ENCODE measurements at regions not wholly inside any gene's neighbourhood (a gene's known extent, or its start where the extent isn't known, plus 50 kb on each side); places are given as distances from the start of the nearest gene placed in this dataset.

- Histone ChIP-seq H3K4me3 (no peak overlapping the region), H2AFZ (peak overlapping the region; percentile 83; the same call in 1 of the 2 replicates), H3K9me2 (ENCODE audit: insufficient read depth) (no peaks in the 10 kb centered on the region), H3K27me3 (ENCODE audit: insufficient read depth) (no peaks in the 10 kb centered on the region), H3K4me2 (no peak overlapping the region), H3K4me1 (ENCODE audit: insufficient read depth) (peaks cover 7% of the 10 kb centered on the region; the same call in 1 of the 2 replicates), H4K20me1 (replicated peaks; ENCODE audit: insufficient read depth) (no peaks in the 10 kb centered on the region), H3K27ac (ENCODE audit: low read depth) (no peak overlapping the region), H3K79me2 (replicated peaks; ENCODE audit: insufficient read depth) (no peaks in the 10 kb centered on the region), H3F3A (replicated peaks; ENCODE audit: low read depth) (no peaks in the 10 kb centered on the region), H3K36me3 (ENCODE audit: insufficient read depth) (no peaks in the 10 kb centered on the region)
- Mint-ChIP-seq H3K27me3 (ENCODE audit: insufficient read depth, low read depth, poor library complexity) (no peaks in the 10 kb centered on the region), H3K4me1 (peaks cover 16% of the 10 kb centered on the region), H3K4me3 (no peak overlapping the region), H3K36me3 (ENCODE audit: low read depth) (no peaks in the 10 kb centered on the region), H3K9me3 (no peaks in the 10 kb centered on the region), H3K27ac (no peak overlapping the region)
- no peak for TF ChIP-seq POLR2AphosphoS5 (IDR thresholded peaks at IDR 0.05; ENCODE audit: low read depth)
- no peak for TF ChIP-seq ZNF331 (CRISPR knock-in tag; IDR thresholded peaks at IDR 0.05; ENCODE audit: low read depth)
- no peak for TF ChIP-seq ZNF114 (CRISPR knock-in tag; IDR thresholded peaks at IDR 0.05)
- no peak for TF ChIP-seq EZH2 (IDR thresholded peaks at IDR 0.05; ENCODE audit: low read depth, unreplicated experiment)
- peak; percentile 49 for ATAC-seq
- no peak for DNase-seq (ENCODE audit: low spot score)
These were observed 85.8 kb downstream of the POU3F3 start for GRCh38 chr2:104939570-104940217.

- H3K27me3 Mint-ChIP-seq (ENCODE audit: insufficient read depth, low read depth, poor library complexity), result peaks cover 6% of the 10 kb centered on the region
- Histone ChIP-seq H3F3A (replicated peaks; ENCODE audit: low read depth) (no peaks in the 10 kb centered on the region), H3K4me3 (no peak overlapping the region), H3K4me2 (no peak overlapping the region), H3K27ac (ENCODE audit: low read depth) (no peak overlapping the region), H3K79me2 (replicated peaks; ENCODE audit: insufficient read depth) (no peaks in the 10 kb centered on the region), H3K4me1 (ENCODE audit: insufficient read depth) (peaks cover 4% of the 10 kb centered on the region; the same call in 1 of the 2 replicates), H3K27me3 (ENCODE audit: insufficient read depth) (no peaks in the 10 kb centered on the region), H2AFZ (no peak overlapping the region), H3K9me2 (ENCODE audit: insufficient read depth) (no peaks in the 10 kb centered on the region), H4K20me1 (replicated peaks; ENCODE audit: insufficient read depth) (no peaks in the 10 kb centered on the region), H3K36me3 (ENCODE audit: insufficient read depth) (no peaks in the 10 kb centered on the region)
- H3K4me1 Mint-ChIP-seq, result peaks cover 17% of the 10 kb centered on the region
- ATAC-seq (peak; percentile 60), DNase-seq (ENCODE audit: low spot score) (peak; percentile 71)
- no peak overlapping the region for H3K27ac Mint-ChIP-seq
- TF ChIP-seq CREB1 (CRISPR knock-in tag; IDR thresholded peaks at IDR 0.05; ENCODE audit: low read depth) (no peak), CTCF (conservative IDR thresholded peaks at IDR 0.05; ENCODE audit: low read depth in 2 of 2) (peak; percentile 83 to 86), ETS1 (IDR thresholded peaks at IDR 0.05) (no peak)
- no peak overlapping the region for H3K4me3 Mint-ChIP-seq
- no peaks in the 10 kb centered on the region for H3K9me3 Mint-ChIP-seq
- H3K36me3 Mint-ChIP-seq (ENCODE audit: low read depth), result no peaks in the 10 kb centered on the region
These were observed 90.6 kb downstream of the POU3F3 start for GRCh38 chr2:104944495-104944894.

GRCh38 chr2:104945121-104945520 lies 91.2 kb downstream of the POU3F3 start:
- Histone ChIP-seq H3F3A (replicated peaks; ENCODE audit: low read depth) (no peaks in the 10 kb centered on the region), H3K9me2 (ENCODE audit: insufficient read depth) (no peaks in the 10 kb centered on the region), H2AFZ (no peak overlapping the region), H3K4me1 (ENCODE audit: insufficient read depth) (no peaks in the 10 kb centered on the region), H3K4me2 (no peak overlapping the region), H3K4me3 (no peak overlapping the region), H3K36me3 (ENCODE audit: insufficient read depth) (no peaks in the 10 kb centered on the region), H3K27ac (ENCODE audit: low read depth) (no peak overlapping the region), H3K27me3 (ENCODE audit: insufficient read depth) (no peaks in the 10 kb centered on the region), H3K79me2 (replicated peaks; ENCODE audit: insufficient read depth) (no peaks in the 10 kb centered on the region), H4K20me1 (replicated peaks; ENCODE audit: insufficient read depth) (no peaks in the 10 kb centered on the region)
- no peaks in the 10 kb centered on the region for H3K9me3 Mint-ChIP-seq
- ATAC-seq, result no peak
- H3K27ac Mint-ChIP-seq, result no peak overlapping the region
- no peak for DNase-seq (ENCODE audit: low spot score)
- H3K4me3 Mint-ChIP-seq, result no peak overlapping the region
- H3K4me1 Mint-ChIP-seq, result peaks cover 12% of the 10 kb centered on the region
- no peaks in the 10 kb centered on the region for H3K36me3 Mint-ChIP-seq (ENCODE audit: low read depth)
- H3K27me3 Mint-ChIP-seq (ENCODE audit: insufficient read depth, low read depth, poor library complexity), result peaks cover 6% of the 10 kb centered on the region
- TF ChIP-seq EZH2phosphoT487 (IDR thresholded peaks at IDR 0.05; ENCODE audit: unreplicated experiment) (no peak), EZH2 (IDR thresholded peaks at IDR 0.05; ENCODE audit: low read depth, unreplicated experiment) (no peak), ETS1 (IDR thresholded peaks at IDR 0.05) (no peak), STAT1 (IDR thresholded peaks at IDR 0.05; ENCODE audit: unreplicated experiment) (no peak), NANOG (IDR thresholded peaks at IDR 0.05; ENCODE audit: borderline replicate concordance) (no peak)

All from GM23338 (cell line).